GM08714 (cell line): ENCODE measurements at regions not wholly inside any gene's neighbourhood (a gene's known extent, or its start where the extent isn't known, plus 50 kb on each side); places are given as distances from the start of the nearest gene placed in this dataset.
A peak's percentile ranks its signal among the peaks of the same experiment; 100 is the strongest.
"Not testable (repeated sequence)": the region's sequence is repeated elsewhere in the genome, so short reads cannot be mapped to it uniquely, and the experiment has no call there.

Experiments used
- H3K4me3 ChIP-seq: fragments of 200-500 bp; sonication (Bioruptor generic); 2 replicates; pipeline ENCODE4 v1.5.1; 2014; ENCODE audit warnings: mild to moderate bottlenecking, low read length, inconsistent platforms
- ZNF274 ChIP-seq: IDR thresholded peaks from 2 replicates; pipeline ENCODE4 v1.6.1; 2012; ENCODE audit warnings: mild to moderate bottlenecking, low read depth, low read length

GRCh38 chr4:77336411-77337142, 179.6 kb downstream of the CCNG2 start:
- TF ChIP-seq ZNF274 = no peak
- H3K4me3 ChIP-seq = no peak overlapping the region

GRCh38 chr4:77342170-77342810, 185.3 kb downstream of the CCNG2 start:
- TF ChIP-seq ZNF274 = no peak
- no peak overlapping the region for H3K4me3 ChIP-seq

- no peak for TF ChIP-seq ZNF274
- no peak overlapping the region for H3K4me3 ChIP-seq
Measured at GRCh38 chr4:77344001-77344400, 187.0 kb downstream of the CCNG2 start.

GRCh38 chr4:77344784-77345183, 187.8 kb downstream of the CCNG2 start:
- H3K4me3 ChIP-seq = no peak overlapping the region
- TF ChIP-seq ZNF274 = no peak

- peak overlapping the region; percentile 40; the same call in 1 of the 2 replicates for H3K4me3 ChIP-seq
- no peak for TF ChIP-seq ZNF274
Measured at GRCh38 chr4:77347351-77347966, 190.5 kb downstream of the CCNG2 start.

GRCh38 chr4:77348815-77349214, 191.8 kb downstream of the CCNG2 start:
- no peak for TF ChIP-seq ZNF274
- no peak overlapping the region for H3K4me3 ChIP-seq

GRCh38 chr4:77349364-77349763, 192.4 kb downstream of the CCNG2 start:
- TF ChIP-seq ZNF274 = no peak
- H3K4me3 ChIP-seq = no peak overlapping the region

GRCh38 chr4:77349796-77350195, 192.8 kb downstream of the CCNG2 start:
- TF ChIP-seq ZNF274 = no peak

GRCh38 chr4:77352192-77352591, 195.2 kb downstream of the CCNG2 start:
- no peak overlapping the region for H3K4me3 ChIP-seq
- TF ChIP-seq ZNF274 = no peak

More at GRCh38 chr4:77349796-77350195, 192.8 kb downstream of the CCNG2 start:
- no peak overlapping the region for H3K4me3 ChIP-seq

- not testable (repeated sequence) for H3K4me3 ChIP-seq
Measured at GRCh38 chr4:77353724-77354315, 196.8 kb downstream of the CCNG2 start.

- H3K4me3 ChIP-seq = no peak overlapping the region
- TF ChIP-seq ZNF274 = no peak
Measured at GRCh38 chr4:77354550-77354949, 197.5 kb downstream of the CCNG2 start.

- no peak for TF ChIP-seq ZNF274
- H3K4me3 ChIP-seq = no peak overlapping the region
Measured at GRCh38 chr4:77355731-77356130, 198.7 kb downstream of the CCNG2 start.

GRCh38 chr4:77358315-77358928, 201.4 kb downstream of the CCNG2 start:
- no peak overlapping the region for H3K4me3 ChIP-seq
- TF ChIP-seq ZNF274 = no peak

GRCh38 chr4:77360451-77360850, 203.4 kb downstream of the CCNG2 start:
- H3K4me3 ChIP-seq = no peak overlapping the region
- TF ChIP-seq ZNF274 = no peak

GRCh38 chr4:77366876-77367275, 209.9 kb downstream of the CCNG2 start:
- not testable (repeated sequence) for H3K4me3 ChIP-seq
